Natural killer cell (primary cell): ENCODE measurements at regions not wholly inside any gene's neighbourhood (a gene's known extent, or its start where the extent isn't known, plus 50 kb on each side); places are given as distances from the start of the nearest gene placed in this dataset.

Experiments
- ATAC-seq, 3 donors: fragments of 150-1000 bp in 2 of 3; fragments of 200-7000 bp in 1 of 3; cut with Tn5 transposase; 1 replicate in 1 of 3; 2 replicates in 2 of 3; pipeline ENCODE4 v1.10.0; 2021; ENCODE audit warnings: mild to moderate bottlenecking in 2 of 3, moderate library complexity in 2 of 3
- DNase-seq, 2 donors: peaks; one replicate each; pipeline versions ENCODE4 v3.0.0 to v3.0.0-alpha.2; 2013 to 2021; ENCODE audit warnings: mixed read lengths in 1 of 2
- H3K27ac ChIP-seq: one replicate; pipeline ENCODE4 v1.5.1; 2013; ENCODE audit warnings: mild to moderate bottlenecking, low read length
- H3K27me3 ChIP-seq: one replicate; pipeline ENCODE4 v1.6.1; 2013; ENCODE audit warnings: low read length; ENCODE audit not compliant: control insufficient read depth, insufficient read depth
- H3K36me3 ChIP-seq: one replicate; pipeline ENCODE4 v1.6.1; 2013; ENCODE audit warnings: low read length; ENCODE audit not compliant: control insufficient read depth, insufficient read depth
- H3K4me1 ChIP-seq: one replicate; pipeline ENCODE4 v1.6.1; 2013; ENCODE audit warnings: low read length; ENCODE audit not compliant: control insufficient read depth, insufficient read depth
- H3K4me3 ChIP-seq: one replicate; pipeline ENCODE4 v1.5.1; 2013; ENCODE audit warnings: low read length
- H3K9me3 ChIP-seq: one replicate; pipeline ENCODE4 v1.6.1; 2013; ENCODE audit warnings: low read length; ENCODE audit not compliant: control insufficient read depth, insufficient read depth
- H3K27ac Mint-ChIP-seq, 2 donors: one replicate each; pipeline ENCODE4 v1.8.0; 2022; ENCODE audit warnings: mild to moderate bottlenecking in 2 of 2, mixed read lengths in 2 of 2, moderate library complexity in 1 of 2
- H3K27me3 Mint-ChIP-seq, 2 donors: one replicate each; pipeline ENCODE4 v1.8.0; 2022; ENCODE audit warnings: low read depth in 2 of 2, mixed read lengths in 2 of 2
- H3K36me3 Mint-ChIP-seq: one replicate; pipeline ENCODE4 v1.8.0; 2022; ENCODE audit warnings: mixed read lengths
- H3K4me1 Mint-ChIP-seq, 2 donors: one replicate each; pipeline ENCODE4 v1.8.0; 2022; ENCODE audit warnings: mixed read lengths in 2 of 2
- H3K4me3 Mint-ChIP-seq: one replicate; pipeline ENCODE4 v1.8.0; 2022; ENCODE audit warnings: mild to moderate bottlenecking, moderate library complexity, mixed read lengths
- H3K9me3 Mint-ChIP-seq, 2 donors: one replicate each; pipeline ENCODE4 v1.8.0; 2022; ENCODE audit warnings: mixed read lengths in 2 of 2
- CTCF ChIP-seq: fragments of 200-600 bp; IDR thresholded peaks from one replicate; pipeline ENCODE4 v1.8.0; 2022; ENCODE audit warnings: antibody characterized with exemption
- WGBS: methylation state at CpG from one replicate; pipeline ENCODE4 v1.1.7; 2013; ENCODE audit warnings: missing lambda C conversion rate; ENCODE audit not compliant: insufficient coverage; 5-methylcytosine and 5-hydroxymethylcytosine counted together
- intact Hi-C: fragments of 100-400 bp; cut with micrococcal nuclease; formaldehyde crosslinking; loops from one replicate; pipeline ENCODE4 v1.14.2; 2022

- WGBS = 74% methylated on average over 9 of the region's 9 CpGs
- intact Hi-C loops = no loop called here
- no peak overlapping the region for H3K27ac Mint-ChIP-seq
Measured at GRCh38 chr12:115402443-115403180, 718.6 kb upstream of the TBX3 start.

GRCh38 chr12:115401761-115402160 is 717.8 kb upstream of the TBX3 start:
- H3K4me3 Mint-ChIP-seq = no peak overlapping the region

More at GRCh38 chr12:115402443-115403180, 718.6 kb upstream of the TBX3 start:
- Mint-ChIP-seq H3K9me3 (no peaks in the 10 kb centered on the region), H3K36me3 (no peaks in the 10 kb centered on the region), H3K4me3 (no peak overlapping the region), H3K4me1 (no peaks in the 10 kb centered on the region), H3K27me3 (no peaks in the 10 kb centered on the region)
- Histone ChIP-seq H3K27ac (no peak overlapping the region), H3K4me1 (no peaks in the 10 kb centered on the region), H3K27me3 (no peaks in the 10 kb centered on the region), H3K9me3 (no peaks in the 10 kb centered on the region), H3K36me3 (no peaks in the 10 kb centered on the region), H3K4me3 (no peak overlapping the region)
- no peak for ATAC-seq
- no peak for DNase-seq
- TF ChIP-seq CTCF = no peak

GRCh38 chr12:115400011-115400410 is 716.0 kb upstream of the TBX3 start:
- no peak overlapping the region for H3K4me3 ChIP-seq
- H3K27me3 ChIP-seq = no peaks in the 10 kb centered on the region
- WGBS = 92% methylated on average over 4 of the region's 4 CpGs
- Mint-ChIP-seq H3K36me3 (no peaks in the 10 kb centered on the region), H3K27me3 (no peaks in the 10 kb centered on the region), H3K4me1 (no peaks in the 10 kb centered on the region), H3K4me3 (no peak overlapping the region), H3K27ac (no peak overlapping the region), H3K9me3 (peaks cover 0 to 3% of the 10 kb centered on the region in 2 donors)
- ATAC-seq (no peak), DNase-seq (no peak)
- no peaks in the 10 kb centered on the region for H3K4me1 ChIP-seq
- H3K9me3 ChIP-seq = no peaks in the 10 kb centered on the region
- TF ChIP-seq CTCF = no peak
- H3K36me3 ChIP-seq = no peaks in the 10 kb centered on the region
- no peak overlapping the region for H3K27ac ChIP-seq
- intact Hi-C loops = no loop called here

More at GRCh38 chr12:115401761-115402160, 717.8 kb upstream of the TBX3 start:
- no peaks in the 10 kb centered on the region for H3K27me3 ChIP-seq
- intact Hi-C loops = no loop called here
- DNase-seq = no peak
- H3K9me3 ChIP-seq = no peaks in the 10 kb centered on the region
- no peak for TF ChIP-seq CTCF
- peaks cover 0 to 2% of the 10 kb centered on the region in 2 donors for H3K9me3 Mint-ChIP-seq
- no peak for ATAC-seq
- no peak overlapping the region for H3K27ac ChIP-seq
- WGBS = 67% methylated on average over 2 of the region's 3 CpGs
- no peaks in the 10 kb centered on the region for H3K36me3 ChIP-seq
- no peaks in the 10 kb centered on the region for H3K4me1 ChIP-seq
- H3K4me1 Mint-ChIP-seq = no peaks in the 10 kb centered on the region
- H3K27me3 Mint-ChIP-seq = no peaks in the 10 kb centered on the region
- no peaks in the 10 kb centered on the region for H3K36me3 Mint-ChIP-seq
- H3K4me3 ChIP-seq = no peak overlapping the region
- no peak overlapping the region for H3K27ac Mint-ChIP-seq

- Mint-ChIP-seq H3K27me3 (no peaks in the 10 kb centered on the region), H3K4me3 (no peak overlapping the region), H3K27ac (no peak overlapping the region), H3K36me3 (no peaks in the 10 kb centered on the region), H3K4me1 (no peaks in the 10 kb centered on the region), H3K9me3 (peaks cover 2 to 6% of the 10 kb centered on the region in 2 donors)
- no peak overlapping the region for H3K27ac ChIP-seq
- H3K4me3 ChIP-seq = no peak overlapping the region
- no peaks in the 10 kb centered on the region for H3K36me3 ChIP-seq
- ATAC-seq = no peak
- TF ChIP-seq CTCF = no peak
- no peak for DNase-seq
- intact Hi-C loops = no loop called here
- 90% methylated on average over 4 of the region's 4 CpGs for WGBS
- no peaks in the 10 kb centered on the region for H3K4me1 ChIP-seq
- no peaks in the 10 kb centered on the region for H3K27me3 ChIP-seq
- H3K9me3 ChIP-seq = no peaks in the 10 kb centered on the region
Measured at GRCh38 chr12:115398311-115398781, 714.4 kb upstream of the TBX3 start.
